Smooth muscle cell (in vitro differentiated cells): ENCODE measurements at regions not wholly inside any gene's neighbourhood (a gene's known extent, or its start where the extent isn't known, plus 50 kb on each side); places are given as distances from the start of the nearest gene placed in this dataset.

Experiments used
- DNase-seq: peaks from one replicate; lab custom pipeline; 2025; ENCODE audit not compliant: unreplicated experiment; lab: John Stamatoyannopoulos, UW
- H2AFZ ChIP-seq: fragments of 200-600 bp; sonication (generic); 2 replicates; pipeline ENCODE4 v1.6.0; 2016; ENCODE audit warnings: antibody characterized with exemption, low read depth, mild to moderate bottlenecking
- H3F3A ChIP-seq: fragments of 200-600 bp; sonication (generic); 2 replicates; pipeline ENCODE4 v1.6.0; 2017; ENCODE audit warnings: antibody characterized with exemption, low read depth
- H3K27ac ChIP-seq: fragments of 200-600 bp; sonication (generic); 2 replicates; pipeline ENCODE4 v1.5.1; 2016; ENCODE audit warnings: low read depth, mild to moderate bottlenecking
- H3K27me3 ChIP-seq: fragments of 200-600 bp; sonication (generic); 2 replicates; pipeline ENCODE4 v1.6.1; 2016; ENCODE audit warnings: low read depth, mild to moderate bottlenecking
- H3K36me3 ChIP-seq: fragments of 200-600 bp; sonication (generic); 2 replicates; pipeline ENCODE4 v1.5.1; 2016; ENCODE audit warnings: low read depth
- H3K4me1 ChIP-seq: fragments of 200-600 bp; sonication (generic); 2 replicates; pipeline ENCODE4 v1.5.1; 2016; ENCODE audit warnings: low read depth
- H3K4me2 ChIP-seq: fragments of 200-600 bp; sonication (generic); 2 replicates; pipeline ENCODE4 v1.6.0; 2016; ENCODE audit warnings: mild to moderate bottlenecking
- H3K4me3 ChIP-seq: fragments of 200-600 bp; sonication (generic); 2 replicates; pipeline ENCODE4 v1.5.1; 2016; ENCODE audit warnings: mild to moderate bottlenecking
- H3K79me2 ChIP-seq: fragments of 200-600 bp; sonication (generic); 2 replicates; pipeline ENCODE4 v1.6.0; 2016; ENCODE audit warnings: low read depth, mild to moderate bottlenecking
- H3K9ac ChIP-seq: fragments of 200-600 bp; sonication (generic); 2 replicates; pipeline ENCODE4 v1.6.0; 2016; ENCODE audit warnings: low read depth
- H3K9me3 ChIP-seq: fragments of 200-600 bp; sonication (generic); replicated peaks from 2 replicates; pipeline ENCODE4 v1.5.1; 2016; ENCODE audit warnings: low read depth
- H4K20me1 ChIP-seq: fragments of 200-600 bp; sonication (generic); 2 replicates; pipeline ENCODE4 v1.6.0; 2016; ENCODE audit warnings: low read depth
- CTCF ChIP-seq: fragments of 200-600 bp; sonication (generic); IDR thresholded peaks from 2 replicates; pipeline ENCODE4 v1.5.1; 2017; ENCODE audit warnings: borderline replicate concordance, mild to moderate bottlenecking, antibody characterized with exemption; ENCODE audit not compliant: insufficient read depth, poor library complexity, severe bottlenecking
- WGBS: methylation state at CpG from one replicate; pipeline ENCODE4 v1.1.7; 2016; ENCODE audit warnings: low lambda C conversion rate; 5-methylcytosine and 5-hydroxymethylcytosine counted together

DNA sequence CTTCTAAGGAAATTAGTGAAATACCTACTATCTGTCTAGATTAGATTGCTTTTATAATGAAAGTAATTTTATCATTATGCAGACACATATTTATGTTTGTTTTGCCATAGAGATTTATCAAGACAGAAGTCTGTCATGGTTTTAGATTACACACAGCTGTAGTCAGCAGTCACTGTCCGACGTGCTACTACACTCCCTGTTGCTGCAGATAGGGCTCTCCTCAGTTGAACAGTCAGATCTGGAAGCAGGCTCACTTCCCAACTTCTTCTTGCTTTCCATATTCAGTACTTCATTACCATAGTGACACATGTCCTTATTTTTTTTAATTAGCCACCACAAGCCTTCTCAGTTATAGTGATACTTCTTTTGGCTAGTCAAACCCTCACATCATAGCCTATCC lies 329.9 kb upstream of the ITGA1 start:
- 25% methylated on average over 2 of the region's 2 CpGs for WGBS

GRCh38 chr5:52466113-52466512 lies 321.6 kb upstream of the ITGA1 start:
- Histone ChIP-seq H3K9me3 (no peaks in the 10 kb centered on the region), H3K79me2 (no peaks in the 10 kb centered on the region), H3K36me3 (no peaks in the 10 kb centered on the region), H3F3A (no peaks in the 10 kb centered on the region), H3K4me2 (peak overlapping the region; percentile 42), H3K4me1 (no peaks in the 10 kb centered on the region), H3K4me3 (no peak overlapping the region), H3K9ac (no peak overlapping the region), H4K20me1 (no peaks in the 10 kb centered on the region), H3K27ac (no peak overlapping the region), H3K27me3 (no peaks in the 10 kb centered on the region), H2AFZ (no peak overlapping the region)
- no peak for TF ChIP-seq CTCF
- DNase-seq: no peak
- 54% methylated on average over 4 of the region's 4 CpGs for WGBS

More for the DNA sequence above, 329.9 kb upstream of the ITGA1 start:
- no peaks in the 10 kb centered on the region for H4K20me1 ChIP-seq
- H3K36me3 ChIP-seq: no peaks in the 10 kb centered on the region
- TF ChIP-seq CTCF: no peak
- no peak overlapping the region for H3K4me3 ChIP-seq
- H3K27me3 ChIP-seq: no peaks in the 10 kb centered on the region
- DNase-seq: no peak
- peaks cover 5% of the 10 kb centered on the region for H3K4me1 ChIP-seq
- no peak overlapping the region for H3K9ac ChIP-seq
- H3K79me2 ChIP-seq: no peaks in the 10 kb centered on the region
- no peak overlapping the region for H3K4me2 ChIP-seq
- no peak overlapping the region for H2AFZ ChIP-seq
- H3K27ac ChIP-seq: no peak overlapping the region
- H3F3A ChIP-seq: no peaks in the 10 kb centered on the region
- H3K9me3 ChIP-seq: no peaks in the 10 kb centered on the region

GRCh38 chr5:52466749-52467520 lies 320.8 kb upstream of the ITGA1 start:
- Histone ChIP-seq H3K36me3 (no peaks in the 10 kb centered on the region), H3K27me3 (no peaks in the 10 kb centered on the region), H3K4me3 (no peak overlapping the region), H4K20me1 (no peaks in the 10 kb centered on the region), H3K4me1 (no peaks in the 10 kb centered on the region), H3K79me2 (no peaks in the 10 kb centered on the region), H3K27ac (no peak overlapping the region), H3K9ac (no peak overlapping the region), H3K9me3 (no peaks in the 10 kb centered on the region), H3K4me2 (no peak overlapping the region), H2AFZ (peak overlapping the region; percentile 27), H3F3A (no peaks in the 10 kb centered on the region)
- DNase-seq: no peak
- TF ChIP-seq CTCF: no peak
- 61% methylated on average over 7 of the region's 7 CpGs for WGBS

DNA sequence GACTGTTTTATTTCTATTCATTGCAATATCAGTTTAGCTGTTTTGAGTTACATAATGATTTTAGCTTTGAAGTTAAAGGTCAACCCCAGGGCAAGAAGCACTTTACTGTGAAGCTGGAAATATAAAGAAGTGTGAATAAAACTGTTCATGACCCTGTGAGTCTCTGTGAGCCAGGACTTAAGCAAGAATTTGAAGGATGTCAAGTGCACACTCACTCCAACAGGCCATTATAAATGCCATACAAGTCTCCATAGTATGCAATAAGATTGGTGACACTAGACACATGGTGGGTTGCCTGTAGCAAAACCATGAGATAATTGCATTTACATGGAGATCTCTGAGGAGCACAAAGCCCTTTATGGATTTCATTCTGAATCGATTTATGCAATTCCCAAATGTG lies 318.7 kb upstream of the ITGA1 start:
- no peaks in the 10 kb centered on the region for H3K9me3 ChIP-seq
- no peak overlapping the region for H3K4me2 ChIP-seq
- WGBS: 81% methylated on average over 1 of the region's 1 CpG
- no peak for TF ChIP-seq CTCF
- H3K27ac ChIP-seq: no peak overlapping the region
- H3F3A ChIP-seq: no peaks in the 10 kb centered on the region
- no peak overlapping the region for H3K9ac ChIP-seq
- no peaks in the 10 kb centered on the region for H3K79me2 ChIP-seq
- H3K36me3 ChIP-seq: no peaks in the 10 kb centered on the region
- H4K20me1 ChIP-seq: no peaks in the 10 kb centered on the region
- no peak overlapping the region for H3K4me3 ChIP-seq
- no peaks in the 10 kb centered on the region for H3K27me3 ChIP-seq
- DNase-seq: no peak
- H3K4me1 ChIP-seq: no peaks in the 10 kb centered on the region
- H2AFZ ChIP-seq: no peak overlapping the region
